ENCODE measurements at regions not wholly inside any gene's neighbourhood (a gene's known extent, or its start where the extent isn't known, plus 50 kb on each side); places are given as distances from the start of the nearest gene placed in this dataset.

DNA sequence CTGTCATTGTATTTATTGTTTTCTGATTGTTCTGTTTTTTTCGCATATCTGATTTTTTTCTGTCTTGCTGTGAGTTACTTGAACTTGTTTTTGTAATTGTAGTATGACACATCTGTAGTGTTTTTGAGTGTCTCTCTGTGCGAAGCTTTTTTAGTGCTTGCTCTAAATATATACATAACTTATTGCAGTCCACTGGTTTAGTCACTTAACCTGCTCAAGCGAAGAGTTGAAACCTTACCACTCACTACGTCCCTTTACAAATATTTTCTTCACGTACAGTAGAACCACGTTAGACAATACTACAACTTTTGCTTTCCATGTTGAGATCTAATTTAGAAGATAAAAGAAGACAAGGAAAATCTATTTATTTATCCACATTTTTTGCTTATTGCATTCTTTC lies 713.0 kb upstream of the GRM7 start:
- TF ChIP-seq STAG1 (CRISPR knock-in tag; IDR thresholded peaks at IDR 0.05; ENCODE audit: borderline replicate concordance) (no peak), CTCF (IDR thresholded peaks at IDR 0.05 in 2 of 3, conservative IDR thresholded peaks at IDR 0.05 in 1 of 3; ENCODE audit: insufficient read depth in 2 of 3, low read depth in 1 of 3, low read length in 3 of 3) (no peak)
